Duodenal mucosa (tissue), 2 donors: ENCODE measurements at regions not wholly inside any gene's neighbourhood (a gene's known extent, or its start where the extent isn't known, plus 50 kb on each side); places are given as distances from the start of the nearest gene placed in this dataset.

Experiments used
- H3K27ac ChIP-seq: one replicate; pipeline ENCODE4 v1.7.0; 2013; ENCODE audit warnings: low read depth, low read length
- H3K27me3 ChIP-seq, 2 donors: one replicate each; pipeline ENCODE4 v1.7.0; 2013; ENCODE audit warnings: low read length in 2 of 2, control low read depth in 1 of 2; ENCODE audit not compliant: insufficient read depth in 2 of 2, control insufficient read depth in 1 of 2
- H3K36me3 ChIP-seq, 2 donors: one replicate each; pipeline ENCODE4 v1.7.0; 2013; ENCODE audit warnings: low read length in 2 of 2, control low read depth in 1 of 2; ENCODE audit not compliant: insufficient read depth in 2 of 2, control insufficient read depth in 1 of 2
- H3K4me1 ChIP-seq, 2 donors: one replicate each; pipeline ENCODE4 v1.7.0; 2013; ENCODE audit warnings: low read length in 2 of 2, control low read depth in 1 of 2; ENCODE audit not compliant: insufficient read depth in 2 of 2, control insufficient read depth in 1 of 2
- H3K4me3 ChIP-seq, 2 donors: one replicate each; pipeline ENCODE4 v1.7.0; 2013; ENCODE audit warnings: low read length in 2 of 2, low read depth in 1 of 2
- H3K9ac ChIP-seq, 2 donors: one replicate each; pipeline ENCODE4 v1.7.0; 2013; ENCODE audit warnings: low read length in 2 of 2, low read depth in 1 of 2
- H3K9me3 ChIP-seq, 2 donors: one replicate each; pipeline ENCODE4 v1.7.0; 2013; ENCODE audit warnings: low read length in 2 of 2, control low read depth in 1 of 2; ENCODE audit not compliant: control insufficient read depth in 1 of 2

DNA sequence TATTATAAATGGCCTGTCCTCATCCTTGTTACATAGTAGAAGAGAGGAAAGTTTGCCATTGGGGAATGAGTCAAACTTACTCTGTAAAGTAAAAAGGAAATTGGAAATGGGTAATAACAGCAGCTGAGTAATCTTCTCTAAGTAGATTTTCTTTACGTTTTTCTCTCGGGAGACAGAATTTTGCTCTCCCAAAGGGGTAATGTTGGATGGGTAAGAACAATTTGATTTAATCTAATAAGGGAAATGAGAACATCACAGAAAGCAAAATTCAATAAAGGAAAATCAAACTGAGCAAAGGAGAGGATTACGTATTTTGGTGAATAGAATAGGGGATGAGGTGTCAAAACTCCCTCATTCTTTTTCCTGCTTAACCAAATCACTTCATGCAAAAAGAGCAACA, 283.1 kb upstream of the FOXG1 start:
- Histone ChIP-seq H3K27ac (no peak overlapping the region), H3K27me3 (no peaks in the 10 kb centered on the region), H3K9me3 (peaks cover 0 to 8% of the 10 kb centered on the region in 2 donors), H3K4me3 (no peak overlapping the region), H3K36me3 (no peaks in the 10 kb centered on the region), H3K9ac (no peak overlapping the region), H3K4me1 (no peaks in the 10 kb centered on the region)

GRCh38 chr14:28488684-28489083, 277.9 kb upstream of the FOXG1 start:
- Histone ChIP-seq H3K36me3 (no peaks in the 10 kb centered on the region), H3K9me3 (peaks cover 3 to 5% of the 10 kb centered on the region in 2 donors), H3K27ac (no peak overlapping the region), H3K27me3 (no peaks in the 10 kb centered on the region), H3K9ac (no peak overlapping the region), H3K4me1 (no peaks in the 10 kb centered on the region), H3K4me3 (no peak overlapping the region)

GRCh38 chr14:28493516-28493915, 273.1 kb upstream of the FOXG1 start:
- Histone ChIP-seq H3K4me3 (no peak overlapping the region), H3K27me3 (no peaks in the 10 kb centered on the region)

DNA sequence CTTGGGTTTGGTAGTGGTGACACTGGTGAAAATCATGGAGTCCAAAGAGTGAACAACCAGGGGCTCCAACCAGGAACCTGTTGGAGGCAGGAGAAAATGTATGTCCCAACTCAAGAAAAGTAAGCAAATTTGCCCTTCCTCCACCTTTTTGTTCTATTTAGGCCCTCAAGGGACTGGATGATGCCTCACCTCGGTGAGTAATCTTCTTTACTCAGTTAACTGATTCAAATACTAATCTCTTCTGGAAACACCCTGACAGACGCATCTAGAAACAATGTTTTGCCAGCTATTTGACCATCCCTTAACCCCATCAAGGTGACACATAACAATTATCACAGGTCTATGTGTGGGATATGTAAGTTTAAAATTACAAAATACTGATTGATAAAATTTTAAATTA, 272.4 kb upstream of the FOXG1 start:
- Histone ChIP-seq H3K4me3 (no peak overlapping the region), H3K9me3 (peaks cover 0 to 6% of the 10 kb centered on the region in 2 donors), H3K4me1 (no peaks in the 10 kb centered on the region), H3K9ac (no peak overlapping the region), H3K27me3 (no peaks in the 10 kb centered on the region), H3K36me3 (no peaks in the 10 kb centered on the region), H3K27ac (no peak overlapping the region)

More at GRCh38 chr14:28493516-28493915, 273.1 kb upstream of the FOXG1 start:
- Histone ChIP-seq H3K9me3 (peaks cover 5 to 9% of the 10 kb centered on the region in 2 donors), H3K9ac (no peak overlapping the region), H3K36me3 (no peaks in the 10 kb centered on the region), H3K4me1 (no peaks in the 10 kb centered on the region), H3K27ac (no peak overlapping the region)

DNA sequence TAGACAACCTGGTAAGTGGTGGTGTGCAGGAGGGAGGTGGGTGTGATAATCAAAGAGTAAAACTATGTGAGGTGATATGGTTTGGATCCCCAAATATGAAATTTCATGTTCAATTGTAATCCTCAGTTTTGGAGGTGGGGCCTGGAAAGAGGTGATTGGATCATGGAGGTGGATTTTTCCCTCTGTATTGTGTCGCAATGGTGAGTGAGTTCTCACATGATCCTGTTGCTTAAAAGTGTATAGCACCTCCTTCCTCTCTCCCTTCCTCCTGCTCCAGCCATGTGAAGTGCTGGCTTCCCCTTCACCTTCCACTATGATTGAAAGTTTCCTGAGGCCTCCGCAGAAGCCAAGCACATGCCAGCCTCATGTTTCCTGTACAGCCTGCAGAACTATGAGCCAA, 270.2 kb upstream of the FOXG1 start:
- no peak overlapping the region for H3K27ac ChIP-seq
- no peak overlapping the region for H3K4me3 ChIP-seq
- no peaks in the 10 kb centered on the region for H3K4me1 ChIP-seq
- H3K27me3 ChIP-seq = no peaks in the 10 kb centered on the region
- no peaks in the 10 kb centered on the region for H3K36me3 ChIP-seq
- H3K9ac ChIP-seq = no peak overlapping the region
- H3K9me3 ChIP-seq = peaks cover 0 to 6% of the 10 kb centered on the region in 2 donors

DNA sequence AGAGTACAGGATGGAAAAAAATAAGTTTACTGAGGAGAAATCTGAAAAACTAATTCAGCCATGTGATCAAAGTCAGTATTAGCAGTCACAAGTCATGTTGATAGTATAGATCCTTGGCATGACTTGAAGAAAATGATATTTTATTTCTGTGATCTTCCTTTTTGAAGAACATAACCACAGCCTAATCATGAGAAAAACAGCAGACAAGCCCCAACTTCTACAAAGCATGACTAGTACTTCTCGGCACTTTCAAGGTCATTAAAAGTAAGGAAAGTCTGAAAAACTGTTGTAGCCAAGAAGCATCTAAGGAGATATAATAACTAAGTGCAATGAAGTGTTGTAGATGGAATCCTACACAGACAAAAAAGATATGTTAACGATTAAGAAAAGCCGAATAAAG, 264.1 kb upstream of the FOXG1 start:
- Histone ChIP-seq H3K9me3 (no peaks in the 10 kb centered on the region), H3K4me1 (no peaks in the 10 kb centered on the region), H3K4me3 (no peak overlapping the region), H3K27me3 (no peaks in the 10 kb centered on the region), H3K27ac (no peak overlapping the region), H3K9ac (no peak overlapping the region), H3K36me3 (no peaks in the 10 kb centered on the region)

GRCh38 chr14:28515571-28515970, 251.0 kb upstream of the FOXG1 start:
- Histone ChIP-seq H3K4me1 (no peaks in the 10 kb centered on the region), H3K9me3 (peaks cover 10 to 13% of the 10 kb centered on the region in 2 donors), H3K27ac (no peak overlapping the region), H3K9ac (no peak overlapping the region), H3K27me3 (no peaks in the 10 kb centered on the region), H3K36me3 (no peaks in the 10 kb centered on the region), H3K4me3 (no peak overlapping the region)

- no peaks in the 10 kb centered on the region for H3K27me3 ChIP-seq
- no peaks in the 10 kb centered on the region for H3K36me3 ChIP-seq
- H3K9ac ChIP-seq = no peak overlapping the region
- H3K9me3 ChIP-seq = peaks cover 23 to 24% of the 10 kb centered on the region in 2 donors
- H3K4me3 ChIP-seq = no peak overlapping the region
- no peak overlapping the region for H3K27ac ChIP-seq
- no peaks in the 10 kb centered on the region for H3K4me1 ChIP-seq
Measured at GRCh38 chr14:28536889-28537288, 229.7 kb upstream of the FOXG1 start.

GRCh38 chr14:28542040-28542439, 224.5 kb upstream of the FOXG1 start:
- Histone ChIP-seq H3K9me3 (peaks cover 15 to 25% of the 10 kb centered on the region in 2 donors), H3K36me3 (no peaks in the 10 kb centered on the region), H3K27me3 (no peaks in the 10 kb centered on the region), H3K27ac (no peak overlapping the region), H3K4me1 (no peaks in the 10 kb centered on the region), H3K4me3 (no peak overlapping the region), H3K9ac (no peak overlapping the region)

DNA sequence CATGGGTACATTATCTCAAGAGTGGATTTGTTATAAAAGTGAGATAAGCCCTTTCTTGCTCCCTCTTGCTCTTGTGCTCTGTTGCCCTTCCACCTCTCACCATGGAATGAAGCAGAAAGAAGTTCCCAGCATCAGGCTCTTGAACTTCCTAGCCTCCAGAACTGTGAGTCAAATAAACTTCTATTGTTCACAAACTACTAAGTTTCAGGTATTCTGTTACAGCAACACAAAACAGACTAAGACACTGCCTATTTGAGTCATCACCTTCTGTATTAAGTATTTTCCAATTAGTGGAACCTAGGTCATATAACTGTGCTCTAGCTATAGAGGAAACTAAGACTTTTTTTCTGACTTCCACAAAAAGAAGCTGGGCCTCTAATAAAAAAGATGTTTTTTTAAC, 201.2 kb upstream of the FOXG1 start:
- H3K27me3 ChIP-seq = no peaks in the 10 kb centered on the region
- H3K36me3 ChIP-seq = no peaks in the 10 kb centered on the region
- H3K9ac ChIP-seq = no peak overlapping the region
- H3K4me1 ChIP-seq = no peaks in the 10 kb centered on the region
- H3K27ac ChIP-seq = no peak overlapping the region
- no peak overlapping the region for H3K4me3 ChIP-seq
- peaks cover 0 to 10% of the 10 kb centered on the region in 2 donors for H3K9me3 ChIP-seq

- Histone ChIP-seq H3K4me3 (no peak overlapping the region), H3K27ac (no peak overlapping the region), H3K4me1 (no peaks in the 10 kb centered on the region), H3K9me3 (peaks cover 7 to 15% of the 10 kb centered on the region in 2 donors), H3K36me3 (no peaks in the 10 kb centered on the region), H3K27me3 (no peaks in the 10 kb centered on the region), H3K9ac (no peak overlapping the region)
Measured at GRCh38 chr14:28570391-28570790, 196.2 kb upstream of the FOXG1 start.
